ENCODE measurements at regions not wholly inside any gene's neighbourhood (a gene's known extent, or its start where the extent isn't known, plus 50 kb on each side); places are given as distances from the start of the nearest gene placed in this dataset.

DNA sequence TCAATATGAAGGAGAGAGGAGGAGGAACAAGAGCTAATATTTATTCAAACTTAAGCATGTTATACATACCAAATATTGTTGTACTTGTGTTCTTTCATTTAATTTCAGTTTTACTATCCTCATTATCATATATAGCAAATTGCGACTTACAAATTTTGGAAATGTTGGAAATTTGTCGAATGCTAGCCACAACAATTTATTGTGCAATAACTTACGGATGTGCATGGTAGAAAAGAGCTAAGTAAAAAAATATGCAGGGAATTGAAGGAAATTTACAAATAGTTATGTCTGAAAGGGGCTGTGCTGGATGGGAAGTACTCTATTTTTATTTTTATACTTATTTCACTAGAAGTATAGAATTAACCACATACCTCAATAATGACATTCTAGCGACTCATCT is 376.3 kb downstream of the PCDH20 start:
- Histone ChIP-seq H3K27ac (no peak overlapping the region), H3K36me3 (no peaks in the 10 kb centered on the region), H3K4me3 (no peak overlapping the region), H3K9me3 (no peaks in the 10 kb centered on the region), H3K27me3 (no peaks in the 10 kb centered on the region), H3K4me1 (no peaks in the 10 kb centered on the region)
- ATAC-seq = no peak
- 91 to 93% methylated on average over 4 of the region's 4 CpGs for WGBS, 2 donors (ENCODE audit: low coverage in 1 of 2)
- no peak for TF ChIP-seq POLR2AphosphoS5 (IDR thresholded peaks at IDR 0.05)
- TF ChIP-seq POLR2A (IDR thresholded peaks at IDR 0.05) = no peak
- TF ChIP-seq, protein P1, sequence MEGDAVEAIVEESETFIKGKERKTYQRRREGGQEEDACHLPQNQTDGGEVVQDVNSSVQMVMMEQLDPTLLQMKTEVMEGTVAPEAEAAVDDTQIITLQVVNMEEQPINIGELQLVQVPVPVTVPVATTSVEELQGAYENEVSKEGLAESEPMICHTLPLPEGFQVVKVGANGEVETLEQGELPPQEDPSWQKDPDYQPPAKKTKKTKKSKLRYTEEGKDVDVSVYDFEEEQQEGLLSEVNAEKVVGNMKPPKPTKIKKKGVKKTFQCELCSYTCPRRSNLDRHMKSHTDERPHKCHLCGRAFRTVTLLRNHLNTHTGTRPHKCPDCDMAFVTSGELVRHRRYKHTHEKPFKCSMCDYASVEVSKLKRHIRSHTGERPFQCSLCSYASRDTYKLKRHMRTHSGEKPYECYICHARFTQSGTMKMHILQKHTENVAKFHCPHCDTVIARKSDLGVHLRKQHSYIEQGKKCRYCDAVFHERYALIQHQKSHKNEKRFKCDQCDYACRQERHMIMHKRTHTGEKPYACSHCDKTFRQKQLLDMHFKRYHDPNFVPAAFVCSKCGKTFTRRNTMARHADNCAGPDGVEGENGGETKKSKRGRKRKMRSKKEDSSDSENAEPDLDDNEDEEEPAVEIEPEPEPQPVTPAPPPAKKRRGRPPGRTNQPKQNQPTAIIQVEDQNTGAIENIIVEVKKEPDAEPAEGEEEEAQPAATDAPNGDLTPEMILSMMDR (IDR thresholded peaks at IDR 0.05) = no peak

DNA sequence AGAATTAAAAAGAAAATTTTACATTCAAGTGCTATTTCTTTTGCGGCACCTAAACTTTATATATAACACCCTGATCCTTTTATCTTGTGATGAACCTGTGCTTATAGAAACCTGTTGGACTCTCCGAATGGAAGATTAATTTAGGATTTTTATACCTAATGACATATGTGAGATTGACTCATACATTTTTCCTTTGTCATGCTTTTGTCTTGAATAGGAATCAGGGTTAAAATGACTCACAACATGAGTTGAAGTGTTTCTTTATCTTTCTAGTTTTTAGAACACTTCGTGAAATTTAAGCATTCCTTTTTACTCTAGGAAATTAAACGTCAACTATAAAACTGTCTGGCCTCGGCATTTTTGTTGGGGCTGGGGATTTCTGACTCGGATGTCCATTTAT is 378.9 kb downstream of the PCDH20 start:
- WGBS, 2 donors (ENCODE audit: low coverage in 1 of 2) = 38 to 60% methylated on average over 6 of the region's 6 CpGs
- TF ChIP-seq, protein P1 (IDR thresholded peaks at IDR 0.05) = no peak
- TF ChIP-seq POLR2A (IDR thresholded peaks at IDR 0.05) (no peak), POLR2AphosphoS5 (IDR thresholded peaks at IDR 0.05) (no peak), EP300 (IDR thresholded peaks at IDR 0.05) (no peak)

DNA sequence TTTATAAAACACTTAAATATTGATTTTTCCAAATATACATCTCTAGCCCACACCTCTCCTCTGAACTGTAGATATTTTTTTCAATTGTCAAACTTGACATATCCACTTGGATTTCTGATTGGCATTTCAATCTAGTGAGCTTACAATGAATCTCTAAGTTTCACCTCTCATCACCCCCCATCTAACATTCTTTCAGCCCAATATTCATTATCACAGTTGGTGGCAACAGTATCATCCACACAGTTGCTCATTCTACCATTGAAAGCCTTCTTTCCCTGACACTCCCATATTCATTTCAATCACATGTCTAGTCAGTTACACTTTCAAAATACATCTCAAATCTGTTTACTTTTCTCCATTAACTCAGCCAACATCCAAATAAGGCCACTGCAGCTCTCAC is 385.2 kb downstream of the PCDH20 start:
- H3K27me3 ChIP-seq = no peaks in the 10 kb centered on the region
- TF ChIP-seq EP300 (IDR thresholded peaks at IDR 0.05) = no peak
- no peak for TF ChIP-seq POLR2A (IDR thresholded peaks at IDR 0.05)
- TF ChIP-seq, protein P1 (IDR thresholded peaks at IDR 0.05) = no peak
- no peak for TF ChIP-seq POLR2AphosphoS5 (IDR thresholded peaks at IDR 0.05)
- no peaks in the 10 kb centered on the region for H3K36me3 ChIP-seq
- ATAC-seq = no peak
- no peaks in the 10 kb centered on the region for H3K9me3 ChIP-seq
- H3K27ac ChIP-seq = no peak overlapping the region
- H3K4me1 ChIP-seq = no peaks in the 10 kb centered on the region
- H3K4me3 ChIP-seq = no peak overlapping the region

More for the DNA sequence above, 378.9 kb downstream of the PCDH20 start:
- Histone ChIP-seq H3K27ac (no peak overlapping the region), H3K27me3 (no peaks in the 10 kb centered on the region), H3K4me1 (no peaks in the 10 kb centered on the region), H3K9me3 (no peaks in the 10 kb centered on the region), H3K36me3 (no peaks in the 10 kb centered on the region), H3K4me3 (no peak overlapping the region)
- ATAC-seq = no peak

- no peaks in the 10 kb centered on the region for H3K9me3 ChIP-seq
- WGBS, 2 donors (ENCODE audit: low coverage in 1 of 2) = 44% methylated on average over 1 of the region's 2 CpGs; no CpG with 5 or more reads in 1 of the 2 donors
- ATAC-seq = no peak
Observed at GRCh38 chr13:61029064-61029463, 386.6 kb downstream of the PCDH20 start.

GRCh38 chr13:61024046-61024445 is 391.6 kb downstream of the PCDH20 start:
- no peak overlapping the region for H3K4me3 ChIP-seq
- no peaks in the 10 kb centered on the region for H3K4me1 ChIP-seq
- ATAC-seq = no peak
- no peak overlapping the region for H3K27ac ChIP-seq
- TF ChIP-seq, protein P1 (IDR thresholded peaks at IDR 0.05) = no peak
- no peak for TF ChIP-seq POLR2A (IDR thresholded peaks at IDR 0.05)
- no peak for TF ChIP-seq POLR2AphosphoS5 (IDR thresholded peaks at IDR 0.05)
- no peak for TF ChIP-seq EP300 (IDR thresholded peaks at IDR 0.05)
- no peaks in the 10 kb centered on the region for H3K9me3 ChIP-seq
- no peaks in the 10 kb centered on the region for H3K27me3 ChIP-seq
- H3K36me3 ChIP-seq = no peaks in the 10 kb centered on the region

More at GRCh38 chr13:61029064-61029463, 386.6 kb downstream of the PCDH20 start:
- Histone ChIP-seq H3K4me3 (no peak overlapping the region), H3K4me1 (no peaks in the 10 kb centered on the region), H3K36me3 (no peaks in the 10 kb centered on the region), H3K27ac (no peak overlapping the region), H3K27me3 (no peaks in the 10 kb centered on the region)
- TF ChIP-seq, protein P1 (IDR thresholded peaks at IDR 0.05) = no peak
- TF ChIP-seq POLR2A (IDR thresholded peaks at IDR 0.05) (no peak), EP300 (IDR thresholded peaks at IDR 0.05) (no peak), POLR2AphosphoS5 (IDR thresholded peaks at IDR 0.05) (no peak)

Data from gastroesophageal sphincter (tissue), 4 donors.